Heart left ventricle (tissue), 13 donors: ENCODE measurements at regions not wholly inside any gene's neighbourhood (a gene's known extent, or its start where the extent isn't known, plus 50 kb on each side); places are given as distances from the start of the nearest gene placed in this dataset.
"Not testable (repeated sequence)": the region's sequence is repeated elsewhere in the genome, so short reads cannot be mapped to it uniquely, and the experiment has no call there.

Experiments used
- CTCF ChIP-seq, 12 donors: fragments of 200-600 bp; sonication (generic) in 4 of 12; IDR thresholded peaks; one replicate each; pipeline versions ENCODE4 v1.5.0 to v1.8.0; 2018 to 2022; ENCODE audit warnings: antibody characterized with exemption in 12 of 12, mild to moderate bottlenecking in 5 of 12
- POLR2A ChIP-seq, 2 donors: fragments of 450-650 bp; IDR thresholded peaks; one replicate each; pipeline ENCODE4 v1.6.1; 2017; ENCODE audit warnings: antibody characterized with exemption in 2 of 2, mild to moderate bottlenecking in 2 of 2, moderate library complexity in 2 of 2
- donor health status: ischemic (EF 13 %, LVEDD 7.1; RV severe dilation, severe dysfunction).
- donor health status: DM: no; HTN: yes; CAD: no.
- donor health status: DM: no; HTN: no; CAD: no.
- donor health status: ischemic (EF 25% LVEDD 6.9; RV normal size, moderate dysfunction).
- donor health status: ischemic (EF 25% LVEDD 5.7; RV mildly dilated, moderate dysfunction).
- donor health status: ischemic (EF 35%, LVEDD 5.7; RV mildly dilated, moderate dysfunction).
- donor health status: nonischemic (EF 11% LVEDD 7.7; RV severe dilation, severe dysfunction).
- donor health status: DM: yes; HTN: yes; CAD: no.
- donor health status: PGD.
- donor health status: ischemic (EF 29% LVEDD 5.4; RV normal size, mild dysfunction).
- donor health status: nonischemic (EF 23%, LVEDD 6.1; RV moderate dilation, normal function).

GRCh38 chrY:17511984-17512383 lies 368.0 kb downstream of the CDY2B start:
- TF ChIP-seq CTCF, POLR2A (IDR thresholded peaks at IDR 0.05): not testable (repeated sequence)
